GM13976 (cell line): ENCODE measurements at regions not wholly inside any gene's neighbourhood (a gene's known extent, or its start where the extent isn't known, plus 50 kb on each side); places are given as distances from the start of the nearest gene placed in this dataset.

Source experiments
- DNase-seq: peaks from one replicate; pipeline ENCODE4 v3.0.0; 2012; ENCODE audit warnings: low spot score
- CTCF ChIP-seq: IDR thresholded peaks from 2 replicates; pipeline ENCODE4 v1.5.1; 2012; ENCODE audit warnings: borderline replicate concordance, mild to moderate bottlenecking; ENCODE audit not compliant: insufficient read depth; ENCODE audit errors: extremely low read depth, missing control alignments, control extremely low read depth
- in situ Hi-C: fragments of 300-500 bp; cut with MboI; formaldehyde crosslinking; loops from one replicate; pipeline ENCODE4 v1.12.0; 2022; ENCODE audit warnings: low sequenced_read_pairs, mixed read lengths, inconsistent platforms; ENCODE audit not compliant: unreplicated experiment

GRCh38 chr16:73735954-73736353 is 560.7 kb upstream of the PSMD7 start:
- DNase-seq: no peak
- in situ Hi-C loops: no loop called here
- no peak for TF ChIP-seq CTCF

- no peak for DNase-seq
- no peak for TF ChIP-seq CTCF
- in situ Hi-C loops: no loop called here
Measured at GRCh38 chr16:73735018-73735417, 561.6 kb upstream of the PSMD7 start.

- TF ChIP-seq CTCF: no peak
- in situ Hi-C loops: no loop called here
- DNase-seq: no peak
Measured at GRCh38 chr16:73732681-73733080, 563.9 kb upstream of the PSMD7 start.

DNA sequence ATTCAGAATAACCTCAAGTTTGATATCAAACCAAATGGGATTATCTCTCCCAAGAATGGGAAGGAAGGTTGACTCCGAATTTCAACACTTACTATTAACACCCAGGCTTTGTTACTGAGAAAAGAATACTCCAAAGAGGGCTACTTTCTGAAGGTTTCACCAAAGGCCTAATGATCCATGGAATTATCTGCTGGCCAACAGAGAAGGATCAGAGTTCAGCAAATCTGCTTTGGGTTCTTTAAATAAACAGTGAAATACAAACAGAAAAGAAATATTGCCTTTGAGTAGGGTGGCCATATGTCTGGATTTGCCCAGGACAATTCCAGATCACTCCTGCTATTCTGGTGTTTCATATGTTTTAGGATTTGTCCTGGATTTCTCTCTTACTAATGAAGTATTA is 564.5 kb upstream of the PSMD7 start:
- DNase-seq: no peak
- TF ChIP-seq CTCF: no peak
- in situ Hi-C loops: no loop called here

DNA sequence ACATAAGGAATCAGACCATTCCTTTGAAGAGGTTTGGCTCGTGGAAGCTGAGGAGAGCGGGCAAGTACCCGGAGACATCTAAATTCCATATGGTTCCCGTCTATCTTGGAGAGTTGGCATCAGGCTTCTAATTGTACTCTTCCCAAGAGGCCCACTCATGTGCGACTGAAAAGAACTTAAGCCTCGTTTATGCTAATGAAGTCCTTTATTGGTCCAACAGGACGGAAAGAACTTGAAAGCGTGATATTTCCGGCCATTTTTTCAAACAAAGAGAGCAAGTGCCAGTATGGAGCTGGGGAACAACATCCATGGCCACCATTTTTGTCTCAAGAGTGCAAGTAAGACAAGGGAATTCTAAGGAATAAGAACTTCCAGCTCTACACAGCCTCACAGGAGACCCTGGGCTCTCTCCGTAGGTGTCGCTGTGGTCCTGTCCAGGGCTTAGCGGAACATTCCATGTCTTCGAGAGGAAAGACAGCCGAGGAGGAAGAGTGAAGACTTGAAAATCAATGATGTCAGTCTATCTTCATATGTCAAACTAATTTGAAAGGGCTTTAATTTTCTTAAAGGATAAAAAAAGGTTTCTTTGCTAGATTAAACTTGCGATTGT is 566.0 kb upstream of the PSMD7 start:
- no peak for TF ChIP-seq CTCF
- DNase-seq: no peak
- in situ Hi-C loops: no loop called here

GRCh38 chr16:73725156-73725555 is 571.5 kb upstream of the PSMD7 start:
- no peak for DNase-seq
- in situ Hi-C loops: no loop called here
- no peak for TF ChIP-seq CTCF
